ENCODE measurements at regions not wholly inside any gene's neighbourhood (a gene's known extent, or its start where the extent isn't known, plus 50 kb on each side); places are given as distances from the start of the nearest gene placed in this dataset.
A peak's percentile ranks its signal among the peaks of the same experiment; 100 is the strongest.
"Not testable (repeated sequence)": the region's sequence is repeated elsewhere in the genome, so short reads cannot be mapped to it uniquely, and the experiment has no call there.

DNA sequence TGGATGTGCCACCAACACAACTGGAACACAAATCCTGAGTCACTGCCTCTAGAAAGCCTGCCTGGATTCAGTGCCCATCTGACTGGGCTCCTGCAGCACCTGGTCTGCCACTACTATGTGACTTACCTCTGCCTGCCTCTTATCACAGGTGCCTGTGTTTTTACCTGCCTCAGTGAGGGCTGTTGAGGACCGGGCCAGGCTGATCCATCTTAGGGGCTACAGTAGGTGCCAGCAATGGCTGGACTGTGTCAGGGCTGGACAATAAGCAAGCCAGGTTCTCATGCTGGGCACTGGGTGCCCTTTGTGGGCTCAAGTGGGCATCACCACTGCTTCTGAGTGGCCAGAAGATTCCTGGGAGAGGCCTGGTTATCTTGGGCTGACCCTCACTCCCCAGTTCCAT is 948.6 kb upstream of the TPTE start:
- intact Hi-C loops (cut with DNase I); H3K27me3 ChIP-seq; H3K4me1 ChIP-seq; H3K36me3 ChIP-seq; H3K4me3 ChIP-seq; FAIRE-seq; H3K9me3 ChIP-seq; H3K27ac ChIP-seq; ATAC-seq: not testable (repeated sequence)
- peak in 2 of 6 donors; percentile 56 to 68 for DNase-seq
- WGBS, 2 donors = 44 to 63% methylated on average over 1 of the region's 1 CpG

GRCh38 chr21:9573528-9573927 is 947.9 kb upstream of the TPTE start:
- intact Hi-C loops (cut with DNase I); H3K27me3 ChIP-seq: not testable (repeated sequence)

DNA sequence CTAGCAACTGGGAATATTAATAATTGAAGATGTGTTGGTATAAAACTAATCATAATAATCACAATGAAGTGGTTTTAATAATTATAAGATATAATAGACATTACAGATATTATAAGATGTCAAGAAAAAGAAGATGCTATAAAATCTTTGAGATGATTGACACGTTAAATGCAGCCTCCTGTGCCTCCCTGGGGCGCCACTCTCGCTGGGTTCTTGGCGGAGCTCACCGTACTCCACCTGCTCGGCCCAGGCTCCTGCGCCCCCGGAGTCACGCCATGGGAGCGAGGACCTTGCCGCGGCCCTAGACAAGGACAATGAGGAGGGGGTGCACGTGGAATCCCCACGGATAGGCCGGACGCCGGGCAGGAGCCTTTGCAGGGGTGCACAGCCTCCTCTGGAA is 942.1 kb upstream of the TPTE start:
- FAIRE-seq; H3K9me3 ChIP-seq; H3K4me3 ChIP-seq; H3K27ac ChIP-seq; intact Hi-C loops (cut with DNase I); H3K27me3 ChIP-seq; DNase-seq; H3K36me3 ChIP-seq; H3K4me1 ChIP-seq; ATAC-seq: not testable (repeated sequence)
- 71 to 75% methylated on average over 12 of the region's 17 CpGs for WGBS, 2 donors

More at GRCh38 chr21:9573528-9573927, 947.9 kb upstream of the TPTE start:
- H3K4me1 ChIP-seq, H3K4me3 ChIP-seq, H3K36me3 ChIP-seq, H3K27ac ChIP-seq, H3K9me3 ChIP-seq, ATAC-seq, FAIRE-seq, DNase-seq: not testable (repeated sequence)
- no CpG with 5 or more reads among the region's 1 CpG for WGBS, 2 donors

- H3K27ac ChIP-seq; H3K4me1 ChIP-seq; ATAC-seq; H3K27me3 ChIP-seq; H3K4me3 ChIP-seq; DNase-seq; H3K36me3 ChIP-seq; FAIRE-seq; H3K9me3 ChIP-seq; intact Hi-C loops (cut with DNase I): not testable (repeated sequence)
- 26 to 34% methylated on average over 2 of the region's 3 CpGs for WGBS, 2 donors
Observed at GRCh38 chr21:9587941-9588340, 933.4 kb upstream of the TPTE start.

GRCh38 chr21:9592591-9592990 is 928.8 kb upstream of the TPTE start:
- H3K27ac ChIP-seq; H3K27me3 ChIP-seq; H3K36me3 ChIP-seq; DNase-seq; ATAC-seq; H3K4me3 ChIP-seq; FAIRE-seq; H3K4me1 ChIP-seq; H3K9me3 ChIP-seq; intact Hi-C loops (cut with DNase I): not testable (repeated sequence)
- 74 to 93% methylated on average over 14 to 20 of the region's 24 CpGs for WGBS, 2 donors

- 71 to 74% methylated on average over 4 to 16 of the region's 27 CpGs for WGBS, 2 donors
- ATAC-seq; intact Hi-C loops (cut with DNase I); H3K9me3 ChIP-seq; H3K27me3 ChIP-seq; H3K27ac ChIP-seq; H3K36me3 ChIP-seq; H3K4me1 ChIP-seq; H3K4me3 ChIP-seq; FAIRE-seq: not testable (repeated sequence)
- DNase-seq = peak in 1 of 6 donors; percentile 57
Observed at GRCh38 chr21:9593646-9594045, 927.7 kb upstream of the TPTE start.

GRCh38 chr21:9614011-9614410 is 907.4 kb upstream of the TPTE start:
- H3K27ac ChIP-seq; H3K4me1 ChIP-seq; ATAC-seq; H3K27me3 ChIP-seq; H3K9me3 ChIP-seq; H3K36me3 ChIP-seq; FAIRE-seq; DNase-seq; H3K4me3 ChIP-seq; intact Hi-C loops (cut with DNase I): not testable (repeated sequence)
- 77 to 87% methylated on average over 10 to 23 of the region's 23 CpGs for WGBS, 2 donors

DNA sequence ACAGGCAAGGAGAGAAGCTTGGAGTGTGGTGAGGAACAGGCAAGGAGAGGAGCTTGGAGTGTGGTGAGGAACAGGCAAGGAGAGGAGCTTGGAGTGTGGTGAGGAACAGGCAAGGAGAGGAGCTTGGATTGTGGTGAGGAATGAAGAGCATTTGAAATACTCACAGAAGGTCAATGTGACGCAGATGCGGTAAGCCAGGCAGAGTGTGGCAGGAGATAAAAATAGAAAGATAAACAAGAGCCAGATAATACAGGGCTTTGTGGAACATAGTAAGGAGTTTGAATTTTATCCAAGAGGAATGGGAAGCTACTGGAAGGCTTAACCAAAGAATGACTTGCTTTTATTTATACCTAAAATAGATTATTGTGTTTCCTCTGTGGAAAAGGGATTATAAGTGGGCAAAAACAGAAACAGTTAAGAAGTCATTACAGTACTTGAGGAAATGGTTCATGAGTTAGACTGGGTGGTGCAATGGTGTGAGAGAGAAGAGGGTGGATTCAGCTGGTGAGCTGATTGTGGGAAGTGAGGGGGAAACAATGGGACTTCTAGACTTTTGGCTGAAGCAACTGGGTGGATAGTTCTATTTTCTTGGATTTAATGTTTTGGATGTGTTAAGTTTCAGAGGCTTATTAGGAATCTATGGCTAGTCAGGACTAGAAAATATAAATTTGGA is 900.1 kb upstream of the TPTE start:
- H3K27me3 ChIP-seq; H3K4me1 ChIP-seq; H3K27ac ChIP-seq; H3K9me3 ChIP-seq; H3K4me3 ChIP-seq; H3K36me3 ChIP-seq; DNase-seq; intact Hi-C loops (cut with DNase I); FAIRE-seq: not testable (repeated sequence)
- WGBS, 2 donors = 40% methylated on average over 1 of the region's 2 CpGs; no CpG with 5 or more reads in 1 of the 2 donors
- peak; percentile 79 to 93 (median 88) for ATAC-seq

- ATAC-seq = peak in 2 of 4 donors; percentile 68 to 71
- H3K9me3 ChIP-seq; DNase-seq; FAIRE-seq; H3K4me3 ChIP-seq; H3K36me3 ChIP-seq; intact Hi-C loops (cut with DNase I); H3K4me1 ChIP-seq; H3K27ac ChIP-seq; H3K27me3 ChIP-seq: not testable (repeated sequence)
- 39 to 70% methylated on average over 1 of the region's 3 CpGs for WGBS, 2 donors
Observed at GRCh38 chr21:9628051-9628450, 893.3 kb upstream of the TPTE start.

- H3K36me3 ChIP-seq; H3K4me1 ChIP-seq; intact Hi-C loops (cut with DNase I); H3K4me3 ChIP-seq; H3K27ac ChIP-seq; H3K27me3 ChIP-seq; ATAC-seq; H3K9me3 ChIP-seq; FAIRE-seq; DNase-seq: not testable (repeated sequence)
Observed at GRCh38 chr21:9647409-9647808, 874.0 kb upstream of the TPTE start.

- H3K27me3 ChIP-seq; intact Hi-C loops (cut with DNase I); H3K4me1 ChIP-seq; ATAC-seq; H3K4me3 ChIP-seq; DNase-seq; FAIRE-seq; H3K36me3 ChIP-seq; H3K27ac ChIP-seq; H3K9me3 ChIP-seq: not testable (repeated sequence)
Observed at GRCh38 chr21:9648331-9648730, 873.1 kb upstream of the TPTE start.

GRCh38 chr21:9648947-9649720 is 872.2 kb upstream of the TPTE start:
- DNase-seq; H3K36me3 ChIP-seq; H3K4me3 ChIP-seq; FAIRE-seq; H3K4me1 ChIP-seq; H3K27me3 ChIP-seq; ATAC-seq; H3K9me3 ChIP-seq; intact Hi-C loops (cut with DNase I); H3K27ac ChIP-seq: not testable (repeated sequence)
- WGBS, 2 donors = 54 to 59% methylated on average over 6 of the region's 6 CpGs
